Astrocyte of the spinal cord (primary cell): ENCODE measurements at regions not wholly inside any gene's neighbourhood (a gene's known extent, or its start where the extent isn't known, plus 50 kb on each side); places are given as distances from the start of the nearest gene placed in this dataset.

Experiments
- DNase-seq: peaks from one replicate; pipeline ENCODE4 v3.0.0; 2011; ENCODE audit warnings: low read depth, low spot score
- H3K4me3 ChIP-seq: 2 replicates; pipeline ENCODE4 v1.5.1; 2011; ENCODE audit warnings: low read depth, mild to moderate bottlenecking, low read length, moderate library complexity
- in situ Hi-C: cut with HindIII; loops from 2 replicates; pipeline ENCODE4 v1.10.0; 2017; ENCODE audit warnings: low sequenced_read_pairs
- TF ChIP-seq, protein P1 (sequence below): IDR thresholded peaks from 2 replicates; pipeline ENCODE4 v1.5.1; 2012; ENCODE audit warnings: low read depth, mild to moderate bottlenecking, low read length, inconsistent platforms

- TF ChIP-seq, protein P1, sequence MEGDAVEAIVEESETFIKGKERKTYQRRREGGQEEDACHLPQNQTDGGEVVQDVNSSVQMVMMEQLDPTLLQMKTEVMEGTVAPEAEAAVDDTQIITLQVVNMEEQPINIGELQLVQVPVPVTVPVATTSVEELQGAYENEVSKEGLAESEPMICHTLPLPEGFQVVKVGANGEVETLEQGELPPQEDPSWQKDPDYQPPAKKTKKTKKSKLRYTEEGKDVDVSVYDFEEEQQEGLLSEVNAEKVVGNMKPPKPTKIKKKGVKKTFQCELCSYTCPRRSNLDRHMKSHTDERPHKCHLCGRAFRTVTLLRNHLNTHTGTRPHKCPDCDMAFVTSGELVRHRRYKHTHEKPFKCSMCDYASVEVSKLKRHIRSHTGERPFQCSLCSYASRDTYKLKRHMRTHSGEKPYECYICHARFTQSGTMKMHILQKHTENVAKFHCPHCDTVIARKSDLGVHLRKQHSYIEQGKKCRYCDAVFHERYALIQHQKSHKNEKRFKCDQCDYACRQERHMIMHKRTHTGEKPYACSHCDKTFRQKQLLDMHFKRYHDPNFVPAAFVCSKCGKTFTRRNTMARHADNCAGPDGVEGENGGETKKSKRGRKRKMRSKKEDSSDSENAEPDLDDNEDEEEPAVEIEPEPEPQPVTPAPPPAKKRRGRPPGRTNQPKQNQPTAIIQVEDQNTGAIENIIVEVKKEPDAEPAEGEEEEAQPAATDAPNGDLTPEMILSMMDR: no peak
- in situ Hi-C loops: no loop called here
- no peak overlapping the region for H3K4me3 ChIP-seq
- no peak for DNase-seq
Observed at GRCh38 chr2:176566496-176566895, 297.3 kb downstream of the MTX2 start.

- TF ChIP-seq, protein P1: no peak
- H3K4me3 ChIP-seq: no peak overlapping the region
- DNase-seq: no peak
- in situ Hi-C loops: no loop called here
Observed at GRCh38 chr2:176566961-176567360, 297.7 kb downstream of the MTX2 start.

DNA sequence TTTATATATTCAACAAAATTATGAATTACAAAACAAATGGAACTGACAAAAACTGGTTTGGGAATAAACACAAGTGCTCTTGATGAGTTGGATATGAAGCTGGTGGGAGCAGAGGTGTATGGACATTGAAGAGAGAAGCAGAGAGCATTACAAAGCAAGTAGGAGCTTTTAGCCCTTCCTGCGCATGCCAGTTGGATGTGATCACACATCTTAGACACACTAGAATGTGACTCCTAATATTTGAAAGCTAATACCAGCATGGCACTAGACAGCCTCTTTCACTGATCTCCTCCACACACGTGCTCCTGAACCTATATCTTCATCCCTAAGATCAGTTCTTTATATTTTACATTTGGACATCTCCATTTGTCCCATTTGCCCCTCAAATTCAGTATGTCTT, 298.1 kb downstream of the MTX2 start:
- no peak overlapping the region for H3K4me3 ChIP-seq
- TF ChIP-seq, protein P1: no peak
- no peak for DNase-seq
- in situ Hi-C loops: no loop called here

DNA sequence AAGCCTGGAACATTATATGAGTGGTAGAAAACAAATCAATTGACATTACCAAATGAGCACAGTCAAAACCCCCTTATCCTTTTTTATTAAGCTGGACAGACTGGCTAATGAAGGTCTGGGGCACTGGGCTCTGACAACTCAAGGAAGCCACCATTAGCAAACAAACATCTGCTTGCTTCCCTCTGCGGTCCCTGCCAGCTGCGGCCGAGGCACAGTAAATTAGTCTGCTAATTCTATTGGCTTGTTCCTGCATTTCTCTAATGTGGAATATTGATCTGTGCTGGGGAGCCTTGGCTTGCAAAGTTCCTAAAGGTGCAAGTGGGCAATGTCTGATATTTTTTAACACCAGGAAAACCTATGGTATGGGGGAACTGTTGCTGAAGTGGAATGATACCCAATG, 300.3 kb downstream of the MTX2 start:
- in situ Hi-C loops: no loop called here

GRCh38 chr2:176573612-176574483, 304.6 kb downstream of the MTX2 start:
- in situ Hi-C loops: no loop called here
- no peak overlapping the region for H3K4me3 ChIP-seq
- TF ChIP-seq, protein P1: no peak
- no peak for DNase-seq

More for the DNA sequence above, 300.3 kb downstream of the MTX2 start:
- DNase-seq: no peak
- TF ChIP-seq, protein P1: no peak
- H3K4me3 ChIP-seq: no peak overlapping the region

GRCh38 chr2:176574484-176575236, 305.4 kb downstream of the MTX2 start:
- H3K4me3 ChIP-seq: no peak overlapping the region
- no peak for DNase-seq
- TF ChIP-seq, protein P1: no peak
- in situ Hi-C loops: no loop called here
